GM12878 (cell line): ENCODE measurements at regions not wholly inside any gene's neighbourhood (a gene's known extent, or its start where the extent isn't known, plus 50 kb on each side); places are given as distances from the start of the nearest gene placed in this dataset.

Source experiments
- ATAC-seq: fragments of 200-7000 bp; cut with Tn5 transposase; 3 replicates; pipeline ENCODE4 v1.9.1; 2020; ENCODE audit warnings: mild to moderate bottlenecking, moderate library complexity
- BruUV-seq: library from RNA; stranded (reverse); fragments of 400-500 nt; replicated peaks from 2 replicates; lab custom pipeline; 2021; lab: Mats Ljungman, UMichigan
- CTCF ChIA-PET: fragments of 300-600 bp; sonication (Branson Sonifier 250); formaldehyde crosslinking; extraction: SDS; loops from one replicate; lab custom pipeline; 2021; ENCODE audit warnings: inconsistent platforms; lab: Yijun Ruan, JAX
- POLR2A ChIA-PET: fragments of 350-600 bp; formaldehyde crosslinking; extraction: SDS; loops from one replicate; lab custom pipeline; 2021; ENCODE audit warnings: inconsistent platforms; lab: Charles Lee
- RAD21 ChIA-PET: fragments of 300-600 bp; sonication (Branson Sonifier 250); formaldehyde crosslinking; loops from one replicate; lab custom pipeline; 2023; ENCODE audit warnings: antibody characterized with exemption; ENCODE audit not compliant: unreplicated experiment; lab: Charles Lee
- SMC1A ChIA-PET: fragments of 300-600 bp; sonication (Branson Sonifier 250); formaldehyde crosslinking; loops from one replicate; lab custom pipeline; 2023; ENCODE audit not compliant: unreplicated experiment, uncharacterized antibody; lab: Charles Lee
- DNase-seq: peaks from one replicate; pipeline ENCODE4 v3.0.0-alpha.2; 2011; ENCODE audit warnings: low read depth, low spot score
- FAIRE-seq: peaks from 3 replicates; lab custom pipeline; 2011; peaks lifted over from hg19 to GRCh38; lab: Jason Lieb, UNC
- H2AFZ ChIP-seq: 2 replicates; pipeline ENCODE4 v1.6.0; 2011; ENCODE audit warnings: low read depth, low read length, control low read depth; ENCODE audit not compliant: control insufficient read depth
- H3K27ac ChIP-seq: 2 replicates; pipeline ENCODE4 v1.5.1; 2011; ENCODE audit warnings: control low read depth; ENCODE audit not compliant: control insufficient read depth, insufficient read depth
- H3K27me3 ChIP-seq, 2 experiments: replicated peaks in 1 of 2; 2 replicates each; pipeline versions ENCODE4 v1.6.0 to v1.6.1; 2011; ENCODE audit warnings: low read length in 1 of 2; ENCODE audit not compliant: control insufficient read depth in 2 of 2, insufficient read depth in 2 of 2
- H3K36me3 ChIP-seq, 2 experiments: 2 replicates each; pipeline ENCODE4 v1.5.1; 2011; ENCODE audit warnings: low read length in 1 of 2; ENCODE audit not compliant: control insufficient read depth in 2 of 2, insufficient read depth in 2 of 2
- H3K4me1 ChIP-seq: 2 replicates; pipeline ENCODE4 v1.6.1; 2011; ENCODE audit warnings: mild to moderate bottlenecking, low read length, moderate library complexity, mixed read lengths; ENCODE audit not compliant: control insufficient read depth, insufficient read depth
- H3K4me2 ChIP-seq: 2 replicates; pipeline ENCODE4 v1.6.0; 2011; ENCODE audit warnings: control low read depth; ENCODE audit not compliant: control insufficient read depth, insufficient read depth
- H3K4me3 ChIP-seq: fragments of 200-600 bp; sonication (generic); 2 replicates; pipeline ENCODE4 v1.5.1; 2016
- H3K79me2 ChIP-seq: 2 replicates; pipeline ENCODE4 v1.6.0; 2011; ENCODE audit warnings: low read length; ENCODE audit not compliant: control insufficient read depth, insufficient read depth
- H3K9ac ChIP-seq: 2 replicates; pipeline ENCODE4 v1.8.0; 2011; ENCODE audit warnings: low read length, control low read depth, mixed read lengths; ENCODE audit not compliant: control insufficient read depth, insufficient read depth
- H3K9me3 ChIP-seq: replicated peaks from 3 replicates; pipeline ENCODE4 v1.5.1; 2011; ENCODE audit warnings: mild to moderate bottlenecking, low read length; ENCODE audit not compliant: control insufficient read depth, insufficient read depth
- H4K20me1 ChIP-seq: 2 replicates; pipeline ENCODE4 v1.6.0; 2011; ENCODE audit not compliant: control insufficient read depth, insufficient read depth
- CEBPB ChIP-seq, 2 experiments: fragments of 150-350 bp in 1 of 2; IDR thresholded peaks; 2 replicates each; pipeline ENCODE4 v1.6.1; 2012 to 2014; ENCODE audit warnings: low read depth in 2 of 2, low read length in 2 of 2, borderline replicate concordance in 1 of 2, inconsistent platforms in 1 of 2
- HCFC1 ChIP-seq: fragments of 150-350 bp; IDR thresholded peaks from 2 replicates; pipeline ENCODE4 v1.6.1; 2014; ENCODE audit warnings: low read length
- JUND ChIP-seq: IDR thresholded peaks from 2 replicates; pipeline ENCODE4 v1.6.1; 2012; ENCODE audit warnings: low read depth, mild to moderate bottlenecking, low read length, improper control_type of control experiment, moderate library complexity
- KLF5 ChIP-seq: fragments of 450-650 bp; IDR thresholded peaks from 2 replicates; pipeline ENCODE4 v1.6.1; 2014; ENCODE audit warnings: mild to moderate bottlenecking; ENCODE audit not compliant: partially characterized antibody
- MXI1 ChIP-seq: fragments of 150-350 bp; IDR thresholded peaks from 2 replicates; pipeline ENCODE4 v1.6.1; 2011; ENCODE audit warnings: low read depth, mild to moderate bottlenecking, inconsistent platforms, low read length, improper control_type of control experiment
- NRF1 ChIP-seq: conservative IDR thresholded peaks from 2 replicates; pipeline ENCODE4 v1.6.1; 2011; ENCODE audit warnings: mild to moderate bottlenecking, low read depth, low read length, improper control_type of control experiment
- POU2F2 ChIP-seq: IDR thresholded peaks from 3 replicates; pipeline ENCODE4 v1.6.1; 2011; ENCODE audit warnings: low read depth, mild to moderate bottlenecking, low read length, borderline replicate concordance
- SPI1 ChIP-seq: IDR thresholded peaks from 2 replicates; pipeline ENCODE4 v1.6.1; 2011; ENCODE audit warnings: low read depth, mild to moderate bottlenecking, low read length, moderate library complexity, borderline replicate concordance; ENCODE audit not compliant: insufficient read depth
- SUZ12 ChIP-seq: fragments of 200-600 bp; sonication (generic); IDR thresholded peaks from one replicate; pipeline ENCODE4 v1.6.1; 2018; ENCODE audit warnings: antibody characterized with exemption, mild to moderate bottlenecking; ENCODE audit not compliant: unreplicated experiment
- YY1 ChIP-seq: IDR thresholded peaks from 2 replicates; pipeline ENCODE4 v1.6.1; 2011; ENCODE audit warnings: low read depth, mild to moderate bottlenecking, low read length
- ZNF207 ChIP-seq: fragments of 450-650 bp; IDR thresholded peaks from 2 replicates; pipeline ENCODE4 v1.6.1; 2014; ENCODE audit warnings: antibody characterized with exemption, mild to moderate bottlenecking, borderline replicate concordance
- WGBS: methylation state at CpG from one replicate; pipeline ENCODE4 v1.1.6; 2016; ENCODE audit warnings: low lambda C conversion rate; ENCODE audit not compliant: insufficient replicate concordance, insufficient coverage; ENCODE audit errors: missing lambda C conversion rate; 5-methylcytosine and 5-hydroxymethylcytosine counted together
- in situ Hi-C: fragments of 300-500 bp; cut with MboI; formaldehyde crosslinking; loops from 9 replicates; pipeline ENCODE4 v1.14.3; 2018; ENCODE audit warnings: mixed read lengths
- intact Hi-C: fragments of 100-400 bp; cut with micrococcal nuclease; formaldehyde crosslinking; loops from one replicate; pipeline ENCODE4 v1.14.2; 2022; ENCODE audit not compliant: unreplicated experiment
- TF ChIP-seq, protein P1 (sequence below): fragments of 450-650 bp; formaldehyde crosslinking; IDR thresholded peaks from 2 replicates; pipeline ENCODE4 v1.4.0; 2020; ENCODE audit warnings: mild to moderate bottlenecking, moderate library complexity
- TF ChIP-seq, protein P2 (sequence below): IDR thresholded peaks from 2 replicates; pipeline ENCODE4 v1.6.1; 2012; ENCODE audit warnings: low read length, inconsistent platforms
- TF ChIP-seq, protein P3 (sequence below): fragments of 450-650 bp; IDR thresholded peaks from 2 replicates; pipeline ENCODE4 v1.6.1; 2018; ENCODE audit warnings: mild to moderate bottlenecking, low read depth, moderate library complexity; ENCODE audit not compliant: partially characterized antibody

DNA sequence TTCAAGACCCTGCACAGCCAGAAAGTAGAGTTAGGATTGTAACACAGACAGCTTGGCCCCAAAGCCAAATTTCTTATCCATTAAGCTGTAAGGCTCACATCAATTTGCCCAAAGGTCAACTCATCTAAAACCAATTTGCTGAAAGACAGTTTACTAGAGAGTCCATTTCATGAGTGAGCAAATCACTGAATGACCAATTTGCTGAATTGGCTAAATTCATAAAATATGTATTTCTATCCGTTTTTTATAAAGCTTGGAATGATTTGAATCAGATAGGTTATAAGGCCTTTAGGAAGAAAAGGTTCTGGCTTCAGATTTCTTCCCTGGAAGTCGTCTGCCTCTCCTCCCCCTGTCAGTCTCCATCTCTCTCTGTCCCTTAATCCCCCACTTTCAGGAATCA lies 168.1 kb downstream of the FCRL5 start:
- no peak for FAIRE-seq
- SMC1A ChIA-PET: interaction anchor here (1.5 to 14.7 kb wide), 2 partner anchors 17 to 80 kb away, joined by 3 to 134 read pairs; no protein-coding TSS in a partner anchor
- BruUV-seq: no TSS peak
- Histone ChIP-seq H3K36me3 (no peaks in the 10 kb centered on the region), H3K4me2 (no peak overlapping the region), H3K79me2 (no peaks in the 10 kb centered on the region), H4K20me1 (no peaks in the 10 kb centered on the region), H3K27me3 (no peaks in the 10 kb centered on the region; a peak in 1 of 4 replicates), H3K9ac (no peak overlapping the region), H2AFZ (no peak overlapping the region), H3K4me3 (no peak overlapping the region), H3K9me3 (no peaks in the 10 kb centered on the region), H3K4me1 (no peaks in the 10 kb centered on the region), H3K27ac (no peak overlapping the region)
- intact Hi-C loops: no loop called here
- in situ Hi-C loops: no loop called here
- ATAC-seq: no peak
- CTCF ChIA-PET: interaction anchor here (2.1 to 11.0 kb wide), 2 partner anchors 102 to 122 kb away, joined by 8 to 146 read pairs; no protein-coding TSS in a partner anchor
- POLR2A ChIA-PET: no interaction called here
- RAD21 ChIA-PET: interaction anchor here (1.0 to 8.8 kb wide), 4 partner anchors 13 to 203 kb away, joined by 3 to 50 read pairs (median 4); no protein-coding TSS in a partner anchor
- DNase-seq: no peak
- WGBS: 3% methylated on average over 2 of the region's 2 CpGs
- TF ChIP-seq, protein P1, sequence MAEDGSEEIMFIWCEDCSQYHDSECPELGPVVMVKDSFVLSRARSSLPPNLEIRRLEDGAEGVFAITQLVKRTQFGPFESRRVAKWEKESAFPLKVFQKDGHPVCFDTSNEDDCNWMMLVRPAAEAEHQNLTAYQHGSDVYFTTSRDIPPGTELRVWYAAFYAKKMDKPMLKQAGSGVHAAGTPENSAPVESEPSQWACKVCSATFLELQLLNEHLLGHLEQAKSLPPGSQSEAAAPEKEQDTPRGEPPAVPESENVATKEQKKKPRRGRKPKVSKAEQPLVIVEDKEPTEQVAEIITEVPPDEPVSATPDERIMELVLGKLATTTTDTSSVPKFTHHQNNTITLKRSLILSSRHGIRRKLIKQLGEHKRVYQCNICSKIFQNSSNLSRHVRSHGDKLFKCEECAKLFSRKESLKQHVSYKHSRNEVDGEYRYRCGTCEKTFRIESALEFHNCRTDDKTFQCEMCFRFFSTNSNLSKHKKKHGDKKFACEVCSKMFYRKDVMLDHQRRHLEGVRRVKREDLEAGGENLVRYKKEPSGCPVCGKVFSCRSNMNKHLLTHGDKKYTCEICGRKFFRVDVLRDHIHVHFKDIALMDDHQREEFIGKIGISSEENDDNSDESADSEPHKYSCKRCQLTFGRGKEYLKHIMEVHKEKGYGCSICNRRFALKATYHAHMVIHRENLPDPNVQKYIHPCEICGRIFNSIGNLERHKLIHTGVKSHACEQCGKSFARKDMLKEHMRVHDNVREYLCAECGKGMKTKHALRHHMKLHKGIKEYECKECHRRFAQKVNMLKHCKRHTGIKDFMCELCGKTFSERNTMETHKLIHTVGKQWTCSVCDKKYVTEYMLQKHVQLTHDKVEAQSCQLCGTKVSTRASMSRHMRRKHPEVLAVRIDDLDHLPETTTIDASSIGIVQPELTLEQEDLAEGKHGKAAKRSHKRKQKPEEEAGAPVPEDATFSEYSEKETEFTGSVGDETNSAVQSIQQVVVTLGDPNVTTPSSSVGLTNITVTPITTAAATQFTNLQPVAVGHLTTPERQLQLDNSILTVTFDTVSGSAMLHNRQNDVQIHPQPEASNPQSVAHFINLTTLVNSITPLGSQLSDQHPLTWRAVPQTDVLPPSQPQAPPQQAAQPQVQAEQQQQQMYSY (CRISPR knock-in tag): no peak
- TF ChIP-seq JUND (no peak), POU2F2 (no peak), SPI1 (no peak), CEBPB (IDR thresholded peaks at IDR 0.05; ENCODE audit: borderline replicate concordance in 1 of 2, low read depth in 2 of 2, low read length in 2 of 2) (no peak), KLF5 (no peak), NRF1 (no peak), YY1 (no peak), ZNF207 (no peak), HCFC1 (no peak), SUZ12 (no peak), MXI1 (no peak)
- TF ChIP-seq, protein P2, sequence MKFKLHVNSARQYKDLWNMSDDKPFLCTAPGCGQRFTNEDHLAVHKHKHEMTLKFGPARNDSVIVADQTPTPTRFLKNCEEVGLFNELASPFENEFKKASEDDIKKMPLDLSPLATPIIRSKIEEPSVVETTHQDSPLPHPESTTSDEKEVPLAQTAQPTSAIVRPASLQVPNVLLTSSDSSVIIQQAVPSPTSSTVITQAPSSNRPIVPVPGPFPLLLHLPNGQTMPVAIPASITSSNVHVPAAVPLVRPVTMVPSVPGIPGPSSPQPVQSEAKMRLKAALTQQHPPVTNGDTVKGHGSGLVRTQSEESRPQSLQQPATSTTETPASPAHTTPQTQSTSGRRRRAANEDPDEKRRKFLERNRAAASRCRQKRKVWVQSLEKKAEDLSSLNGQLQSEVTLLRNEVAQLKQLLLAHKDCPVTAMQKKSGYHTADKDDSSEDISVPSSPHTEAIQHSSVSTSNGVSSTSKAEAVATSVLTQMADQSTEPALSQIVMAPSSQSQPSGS: no peak
- TF ChIP-seq, protein P3, sequence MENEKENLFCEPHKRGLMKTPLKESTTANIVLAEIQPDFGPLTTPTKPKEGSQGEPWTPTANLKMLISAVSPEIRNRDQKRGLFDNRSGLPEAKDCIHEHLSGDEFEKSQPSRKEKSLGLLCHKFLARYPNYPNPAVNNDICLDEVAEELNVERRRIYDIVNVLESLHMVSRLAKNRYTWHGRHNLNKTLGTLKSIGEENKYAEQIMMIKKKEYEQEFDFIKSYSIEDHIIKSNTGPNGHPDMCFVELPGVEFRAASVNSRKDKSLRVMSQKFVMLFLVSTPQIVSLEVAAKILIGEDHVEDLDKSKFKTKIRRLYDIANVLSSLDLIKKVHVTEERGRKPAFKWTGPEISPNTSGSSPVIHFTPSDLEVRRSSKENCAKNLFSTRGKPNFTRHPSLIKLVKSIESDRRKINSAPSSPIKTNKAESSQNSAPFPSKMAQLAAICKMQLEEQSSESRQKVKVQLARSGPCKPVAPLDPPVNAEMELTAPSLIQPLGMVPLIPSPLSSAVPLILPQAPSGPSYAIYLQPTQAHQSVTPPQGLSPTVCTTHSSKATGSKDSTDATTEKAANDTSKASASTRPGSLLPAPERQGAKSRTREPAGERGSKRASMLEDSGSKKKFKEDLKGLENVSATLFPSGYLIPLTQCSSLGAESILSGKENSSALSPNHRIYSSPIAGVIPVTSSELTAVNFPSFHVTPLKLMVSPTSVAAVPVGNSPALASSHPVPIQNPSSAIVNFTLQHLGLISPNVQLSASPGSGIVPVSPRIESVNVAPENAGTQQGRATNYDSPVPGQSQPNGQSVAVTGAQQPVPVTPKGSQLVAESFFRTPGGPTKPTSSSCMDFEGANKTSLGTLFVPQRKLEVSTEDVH: no peak
